IMR-90 (cell line): ENCODE measurements at regions not wholly inside any gene's neighbourhood (a gene's known extent, or its start where the extent isn't known, plus 50 kb on each side); places are given as distances from the start of the nearest gene placed in this dataset.

Source experiments
- ATAC-seq: fragments of 200-7000 bp; cut with Tn5 transposase; 2 replicates; pipeline ENCODE4 v1.9.1; 2020; ENCODE audit warnings: low read depth, mild to moderate bottlenecking, moderate library complexity
- BruUV-seq: library from RNA; stranded (reverse); fragments of 400-500 nt; replicated peaks from 2 replicates; lab custom pipeline; 2021; lab: Mats Ljungman, UMichigan
- CTCF ChIA-PET: fragments of 300-600 bp; formaldehyde crosslinking; extraction: SDS; loops from one replicate; lab custom pipeline; 2021; ENCODE audit warnings: antibody characterized with exemption; lab: Yijun Ruan, JAX
- POLR2A ChIA-PET: fragments of 300-600 bp; sonication (Branson Sonifier 250); formaldehyde crosslinking; loops from one replicate; lab custom pipeline; 2022; ENCODE audit warnings: antibody characterized with exemption; ENCODE audit not compliant: unreplicated experiment; lab: Charles Lee
- DNase-seq: peaks from one replicate; pipeline ENCODE4 v3.0.0; 2013
- H2AFZ ChIP-seq: replicated peaks from 2 replicates; pipeline ENCODE3; 2013; ENCODE audit warnings: low read length, mild to moderate bottlenecking; ENCODE audit not compliant: poor library complexity
- H2AK5ac ChIP-seq: 2 replicates; pipeline ENCODE4 v1.6.1; 2013; ENCODE audit warnings: low read depth, low read length, inconsistent platforms
- H2AK9ac ChIP-seq: replicated peaks from 2 replicates; pipeline ENCODE3; 2013; ENCODE audit warnings: mild to moderate bottlenecking, low read depth, low read length, moderate library complexity; ENCODE audit not compliant: poor library complexity
- H2BK120ac ChIP-seq: 2 replicates; pipeline ENCODE4 v1.6.1; 2013; ENCODE audit warnings: low read depth, low read length, inconsistent platforms
- H2BK15ac ChIP-seq: 3 replicates; pipeline ENCODE4 v1.6.1; 2013; ENCODE audit warnings: low read depth, low read length, inconsistent platforms
- H2BK20ac ChIP-seq: 2 replicates; pipeline ENCODE4 v1.6.1; 2013; ENCODE audit warnings: low read depth, mild to moderate bottlenecking, inconsistent platforms, low read length, moderate library complexity
- H2BK5ac ChIP-seq: 2 replicates; pipeline ENCODE4 v1.6.1; 2013; ENCODE audit warnings: mild to moderate bottlenecking, low read depth, low read length, inconsistent platforms; ENCODE audit not compliant: poor library complexity, severe bottlenecking
- H3K14ac ChIP-seq: replicated peaks from 2 replicates; pipeline ENCODE4 v1.6.1; 2013; ENCODE audit warnings: low read depth, low read length, inconsistent platforms
- H3K18ac ChIP-seq: 2 replicates; pipeline ENCODE4 v1.6.1; 2013; ENCODE audit warnings: low read depth, low read length, control low read depth
- H3K23ac ChIP-seq: 2 replicates; pipeline ENCODE4 v1.6.1; 2013; ENCODE audit warnings: low read depth, low read length, inconsistent platforms
- H3K27ac ChIP-seq: 2 replicates; pipeline ENCODE4 v1.5.1; 2013; ENCODE audit warnings: mild to moderate bottlenecking, control low read depth, low read length; ENCODE audit not compliant: insufficient read depth
- H3K27me3 ChIP-seq: 2 replicates; pipeline ENCODE4 v1.6.1; 2013; ENCODE audit warnings: low read length; ENCODE audit not compliant: control insufficient read depth, insufficient read depth
- H3K36me3 ChIP-seq: 2 replicates; pipeline ENCODE4 v1.6.1; 2013; ENCODE audit warnings: low read length, mixed read lengths; ENCODE audit not compliant: control insufficient read depth, insufficient read depth
- H3K4ac ChIP-seq: 2 replicates; pipeline ENCODE4 v1.6.1; 2013; ENCODE audit warnings: low read depth, low read length, inconsistent platforms
- H3K4me1 ChIP-seq: 2 replicates; pipeline ENCODE4 v1.6.1; 2013; ENCODE audit warnings: low read length, mixed read lengths; ENCODE audit not compliant: control insufficient read depth, insufficient read depth
- H3K4me2 ChIP-seq: 2 replicates; pipeline ENCODE4 v1.6.1; 2013; ENCODE audit warnings: low read depth, mild to moderate bottlenecking, control low read depth, low read length, moderate library complexity
- H3K4me3 ChIP-seq: 2 replicates; pipeline ENCODE4 v1.5.1; 2013; ENCODE audit warnings: low read depth, mild to moderate bottlenecking, control low read depth, low read length, moderate library complexity; ENCODE audit not compliant: insufficient read depth
- H3K56ac ChIP-seq: 2 replicates; pipeline ENCODE4 v1.6.1; 2013; ENCODE audit warnings: low read length, inconsistent platforms; ENCODE audit not compliant: insufficient read depth; ENCODE audit errors: extremely low read depth
- H3K79me1 ChIP-seq, 2 experiments: 2 replicates each; pipeline ENCODE4 v1.6.1; 2013; ENCODE audit warnings: low read length in 2 of 2, inconsistent platforms in 1 of 2, low read depth in 1 of 2
- H3K9ac ChIP-seq: 2 replicates; pipeline ENCODE4 v1.6.1; 2013; ENCODE audit warnings: low read depth, low read length, control low read depth
- H3K9me1 ChIP-seq: 2 replicates; pipeline ENCODE4 v1.6.1; 2013; ENCODE audit warnings: low read length, inconsistent platforms; ENCODE audit not compliant: insufficient read depth
- H3K9me3 ChIP-seq: 2 replicates; pipeline ENCODE4 v1.6.1; 2013; ENCODE audit warnings: low read length; ENCODE audit not compliant: control insufficient read depth, insufficient read depth
- H4K20me1 ChIP-seq: 2 replicates; pipeline ENCODE4 v1.6.1; 2013; ENCODE audit warnings: low read length, inconsistent platforms; ENCODE audit not compliant: insufficient read depth
- H4K5ac ChIP-seq: 2 replicates; pipeline ENCODE4 v1.6.1; 2013; ENCODE audit warnings: mild to moderate bottlenecking, low read depth, low read length, control low read depth
- H4K8ac ChIP-seq, 2 experiments: 2 replicates each; pipeline ENCODE4 v1.6.1; 2013; ENCODE audit warnings: low read depth in 2 of 2, low read length in 2 of 2, control low read depth in 1 of 2, inconsistent platforms in 1 of 2
- H4K91ac ChIP-seq: 2 replicates; pipeline ENCODE4 v1.6.1; 2013; ENCODE audit warnings: low read depth, low read length, inconsistent platforms; ENCODE audit not compliant: insufficient read depth
- NFE2L2 ChIP-seq: fragments of 150-350 bp; IDR thresholded peaks from 2 replicates; pipeline ENCODE4 v1.6.1; 2016; ENCODE audit warnings: low read depth, mild to moderate bottlenecking, low read length
- WGBS, 2 experiments: methylation state at CpG; one replicate each; pipeline versions ENCODE4 v1.1.5 to v1.1.7; 2013; ENCODE audit warnings: missing lambda C conversion rate in 2 of 2; ENCODE audit not compliant: insufficient read length in 1 of 2; ENCODE audit errors: extremely low coverage in 2 of 2; 5-methylcytosine and 5-hydroxymethylcytosine counted together
- dilution Hi-C: fragments of 300-500 bp; cut with HindIII; formaldehyde crosslinking; loops from one replicate; pipeline ENCODE4 v1.14.3; 2018; ENCODE audit warnings: low sequenced_read_pairs; ENCODE audit not compliant: unreplicated experiment
- in situ Hi-C: fragments of 300-500 bp; cut with MboI; formaldehyde crosslinking; loops from 3 replicates; pipeline ENCODE4 v1.14.3; 2019; ENCODE audit warnings: low sequenced_read_pairs, inconsistent platforms, mixed read lengths
- intact Hi-C: fragments of 100-400 bp; cut with micrococcal nuclease; formaldehyde crosslinking; loops from 2 replicates; pipeline ENCODE4 v1.10.0; 2022

- ChIA-PET CTCF (no interaction called here), POLR2A (no interaction called here)
- Histone ChIP-seq H2BK20ac (no peak overlapping the region), H3K36me3 (no peaks in the 10 kb centered on the region), H4K91ac (no peak overlapping the region), H3K23ac (no peak overlapping the region), H3K4me3 (no peak overlapping the region), H2AFZ (no peak overlapping the region), H2BK15ac (no peak overlapping the region), H3K14ac (no peak overlapping the region), H2BK120ac (no peak overlapping the region), H3K4me2 (no peak overlapping the region), H3K18ac (no peak overlapping the region), H3K9ac (no peak overlapping the region), H3K56ac (no peak overlapping the region), H3K27me3 (0 out of 2 replicates have a peak, but pooled peaks cover under 1% of the 10 kb centered on the region), H3K27ac (no peak overlapping the region), H4K20me1 (no peaks in the 10 kb centered on the region), H3K9me1 (no peaks in the 10 kb centered on the region), H2AK9ac (no peak overlapping the region), H3K79me1 (no peaks in the 10 kb centered on the region), H4K5ac (no peak overlapping the region), H3K9me3 (no peaks in the 10 kb centered on the region), H3K4ac (no peak overlapping the region), H2BK5ac (no peak overlapping the region), H3K4me1 (peaks cover under 1% of the 10 kb centered on the region; the same call in 1 of the 2 replicates), H4K8ac (no peak overlapping the region), H2AK5ac (no peak overlapping the region)
- in situ Hi-C loops = no loop called here
- DNase-seq = no peak
- WGBS, 2 experiments = no CpG with 5 or more reads among the region's 1 CpG
- BruUV-seq = no TSS peak
- no peak for TF ChIP-seq NFE2L2
- dilution Hi-C loops = no loop called here
- intact Hi-C loops = no loop called here
- no peak for ATAC-seq
These were observed 285.1 kb downstream of the HS3ST3A1 start for GRCh38 chr17:13316657-13317056.
